HG03135 (cell line): ENCODE measurements at regions not wholly inside any gene's neighbourhood (a gene's known extent, or its start where the extent isn't known, plus 50 kb on each side); places are given as distances from the start of the nearest gene placed in this dataset.

Experiments used
- ATAC-seq: cut with Tn5 transposase; IDR thresholded peaks from one replicate; pipeline ENCODE4 v1.9.1; 2021; ENCODE audit warnings: mild to moderate bottlenecking, moderate library complexity; ENCODE audit not compliant: unreplicated experiment

DNA sequence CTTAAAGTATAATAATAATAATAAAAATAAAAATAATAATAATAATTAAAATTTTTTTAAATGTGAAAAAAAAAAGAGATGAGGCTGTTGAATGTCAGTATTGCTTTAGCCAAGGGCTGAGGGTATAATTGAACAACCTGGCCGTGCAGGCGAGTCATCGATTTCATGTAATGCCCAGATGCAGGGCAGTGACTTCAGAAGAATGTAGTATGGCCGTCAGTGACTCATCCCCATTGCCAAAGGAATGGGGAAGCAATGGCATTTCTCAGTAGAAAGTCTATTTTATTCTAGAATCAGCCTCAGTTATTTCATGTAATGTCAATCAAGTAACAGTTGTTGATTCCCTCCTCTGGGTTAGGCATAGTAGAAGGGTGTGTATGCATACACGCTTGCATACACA lies 516.4 kb downstream of the GLRX3 start:
- ATAC-seq = no peak

DNA sequence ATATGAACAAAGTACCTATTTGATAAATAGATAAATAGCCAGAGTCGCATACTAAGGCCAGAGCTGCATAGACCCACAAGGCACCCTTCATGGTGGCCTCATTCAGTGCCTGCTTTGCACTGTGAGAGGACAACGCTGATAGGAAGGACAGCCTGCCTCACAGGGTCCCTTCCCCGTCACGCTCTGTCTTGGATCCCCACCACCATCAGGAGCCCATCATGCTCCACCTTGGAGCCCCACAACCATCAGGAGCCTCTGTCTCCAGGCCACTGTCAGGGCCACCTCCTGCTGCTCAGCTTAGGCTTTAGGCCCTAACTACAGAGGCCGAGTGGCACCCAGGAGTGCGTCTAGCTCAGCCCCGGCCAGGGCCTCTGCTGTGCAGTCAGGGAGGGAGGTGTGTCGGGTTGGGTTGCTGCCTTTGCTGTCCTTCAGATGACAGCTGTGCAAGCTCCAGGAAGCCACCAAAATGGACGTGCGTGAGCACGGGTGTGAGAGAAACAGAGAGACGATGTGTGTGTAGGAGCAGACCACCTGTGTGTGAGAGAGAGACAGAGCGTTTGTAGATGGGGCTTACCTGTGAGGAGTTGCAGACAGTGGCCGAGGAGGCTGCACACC lies 516.9 kb downstream of the GLRX3 start:
- no peak for ATAC-seq

DNA sequence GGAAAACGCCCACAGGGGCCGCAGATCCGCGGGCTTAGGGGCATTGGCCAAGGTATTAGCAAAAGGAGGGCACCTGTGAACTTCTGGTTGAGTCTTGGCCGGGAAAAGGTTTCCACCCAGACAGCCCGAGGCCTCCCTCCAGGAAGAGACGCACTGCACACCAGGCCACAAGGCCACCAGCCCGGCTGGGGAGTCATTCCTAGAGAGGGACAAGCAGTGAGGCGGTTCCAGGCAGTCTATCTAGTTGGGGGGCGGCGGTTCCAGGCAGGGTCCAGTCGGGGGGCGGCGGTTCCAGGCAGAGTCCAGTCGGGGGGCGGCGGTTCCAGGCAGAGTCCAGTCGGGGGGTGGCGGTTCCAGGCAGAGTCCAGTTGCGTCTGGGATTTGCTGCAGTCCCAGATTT lies 518.5 kb downstream of the GLRX3 start:
- ATAC-seq = no peak

DNA sequence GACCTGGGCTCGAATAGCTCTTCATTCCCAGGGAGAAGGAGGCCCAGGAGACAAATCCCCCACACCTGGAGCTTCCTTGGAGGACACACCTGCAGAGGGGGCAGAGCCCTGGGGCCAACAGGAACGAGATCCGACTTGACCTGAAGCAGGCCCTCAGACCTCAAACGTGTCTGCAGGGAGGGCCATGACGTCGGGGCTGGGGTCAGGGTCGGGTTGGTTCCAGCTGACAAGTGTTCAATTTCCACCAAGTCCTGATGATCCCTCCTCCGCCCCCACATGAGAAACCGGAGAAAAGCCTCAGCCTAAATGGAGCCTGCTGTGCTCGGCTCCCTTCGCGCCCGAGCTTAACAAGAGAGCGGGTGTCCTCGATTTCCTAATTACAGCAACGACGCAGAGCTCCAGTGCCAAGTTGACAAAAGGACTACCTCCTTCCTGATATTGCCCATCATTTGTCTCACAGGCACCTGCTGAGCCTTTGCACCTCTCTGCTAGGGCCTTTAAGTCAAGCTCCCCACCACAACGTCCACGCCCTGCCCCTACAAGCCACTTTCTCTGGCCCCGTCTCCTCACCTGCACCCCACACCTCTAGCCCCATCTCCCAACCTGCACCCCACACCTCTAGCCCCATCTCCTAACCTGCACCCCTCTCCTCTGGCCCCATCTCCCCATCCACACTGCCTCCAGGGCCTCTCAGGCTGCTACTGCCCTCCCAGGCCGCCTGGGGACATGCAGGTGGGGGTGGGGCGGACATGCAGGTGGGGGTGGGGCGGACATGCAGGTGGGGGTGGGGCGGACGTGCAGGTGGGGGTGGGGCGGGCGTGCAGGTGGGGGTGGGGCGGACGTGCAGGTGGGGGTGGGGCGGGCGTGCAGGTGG lies 519.4 kb downstream of the GLRX3 start:
- ATAC-seq = no peak

DNA sequence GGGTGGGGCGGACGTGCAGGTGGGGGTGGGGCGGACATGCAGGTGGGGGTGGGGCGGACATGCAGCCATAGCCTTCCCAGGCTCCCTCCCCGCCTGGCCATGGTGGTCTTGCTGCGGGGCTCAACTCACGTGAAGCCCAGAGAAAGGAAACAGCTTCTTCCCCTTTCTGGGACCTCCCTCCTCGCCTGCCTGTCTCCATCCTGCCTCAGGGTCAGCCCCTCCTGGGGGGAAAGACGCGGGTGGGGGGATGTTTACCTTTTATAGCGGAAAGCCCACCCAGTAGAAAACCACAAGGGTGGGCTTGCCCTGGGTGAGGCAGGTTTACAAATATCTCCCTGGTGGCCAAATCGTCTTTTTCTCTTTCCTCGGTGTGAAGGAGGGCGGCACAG lies 520.0 kb downstream of the GLRX3 start:
- ATAC-seq = no peak

DNA sequence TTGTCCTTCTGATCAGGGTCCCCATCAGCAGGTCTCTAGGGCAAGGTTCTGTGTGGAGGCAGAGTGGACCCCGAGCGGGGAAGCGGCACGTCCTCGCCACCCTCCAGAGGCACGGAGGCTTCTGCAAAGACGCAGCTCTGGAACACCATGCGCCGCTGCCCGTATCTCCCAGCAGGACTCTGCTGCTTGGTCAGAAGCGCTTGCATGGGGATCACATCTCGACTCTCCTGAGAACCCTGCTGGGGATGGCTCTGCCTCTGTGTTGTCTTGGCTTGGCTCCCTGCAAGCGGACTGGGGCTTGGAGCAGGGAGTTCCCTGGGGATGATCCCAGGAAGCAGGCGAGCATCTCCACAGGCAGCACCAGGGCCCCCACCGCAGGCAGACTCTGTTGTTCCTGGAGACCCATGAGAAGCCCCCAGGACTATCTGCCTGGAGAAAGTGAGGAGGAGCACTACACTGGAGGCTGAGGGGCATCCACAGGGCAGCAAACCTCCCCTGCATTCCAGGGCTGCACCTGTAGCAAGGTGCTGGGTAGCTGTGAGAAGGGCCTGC lies 520.5 kb downstream of the GLRX3 start:
- no peak for ATAC-seq

DNA sequence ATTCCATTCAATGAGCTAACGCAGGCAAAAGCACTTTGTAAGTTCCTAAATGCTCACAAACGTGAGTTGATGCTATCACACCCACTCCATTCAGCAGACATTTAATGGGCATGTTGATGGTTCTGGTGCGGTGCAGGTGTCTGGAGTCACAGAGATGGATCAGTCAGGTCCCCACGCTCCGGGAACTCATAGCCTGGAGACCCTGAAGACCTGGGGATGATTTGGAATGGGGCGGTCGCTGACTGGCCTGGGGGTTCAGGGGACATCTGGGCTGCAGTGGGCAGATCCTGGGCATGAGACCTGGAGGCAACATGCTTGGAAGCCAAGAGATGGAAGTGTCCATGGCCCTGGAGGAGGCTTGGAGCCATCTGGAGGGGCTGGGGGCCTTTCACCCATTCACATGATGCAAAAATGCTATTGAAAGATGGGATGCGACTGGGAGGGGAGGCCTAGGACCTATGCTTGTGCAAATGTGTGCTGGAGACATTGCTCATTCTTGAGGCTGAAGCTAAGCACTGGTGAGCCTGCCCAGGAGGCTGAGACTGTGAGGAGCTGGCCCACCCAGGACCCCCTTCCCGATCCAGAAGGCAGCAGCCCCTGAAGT lies 522.6 kb downstream of the GLRX3 start:
- ATAC-seq = no peak

DNA sequence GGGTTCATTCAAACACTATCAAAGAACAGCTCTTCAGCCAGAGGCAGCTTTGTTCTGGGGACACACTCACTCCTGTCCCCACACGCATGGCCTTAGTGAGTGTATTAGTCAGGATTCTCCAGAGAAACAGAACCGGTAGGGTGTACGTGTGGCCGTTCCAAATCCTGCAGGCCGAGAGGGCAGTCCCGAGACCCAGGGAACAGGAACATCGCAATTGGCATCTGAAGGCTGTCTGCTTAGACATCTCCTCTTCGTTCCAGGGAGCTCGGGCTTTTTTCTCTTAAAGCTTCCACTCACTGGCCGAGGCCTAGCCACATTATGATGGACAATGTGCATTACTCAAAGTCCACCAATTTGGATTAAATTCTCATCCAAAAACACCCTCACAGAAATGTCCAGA lies 523.3 kb downstream of the GLRX3 start:
- no peak for ATAC-seq

DNA sequence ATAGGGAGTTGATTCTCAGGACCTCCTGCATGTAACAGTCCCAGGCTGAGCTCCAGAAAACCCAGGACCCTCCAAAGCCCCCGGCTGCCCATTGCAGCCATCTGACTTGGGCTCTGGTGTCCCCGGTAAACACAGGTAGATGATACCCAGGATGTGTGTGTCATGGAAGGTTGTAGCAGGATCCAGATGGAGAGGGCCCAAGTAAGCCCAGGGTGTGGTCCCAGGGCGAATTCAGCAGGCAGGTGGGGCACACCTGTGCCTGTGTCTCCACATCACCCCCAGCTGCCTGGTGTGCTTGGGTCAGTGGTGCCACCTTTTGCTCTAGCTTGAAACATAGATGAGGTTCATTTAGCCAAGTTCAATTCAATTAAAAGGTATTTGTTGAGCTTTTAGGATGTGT lies 524.1 kb downstream of the GLRX3 start:
- ATAC-seq = no peak

DNA sequence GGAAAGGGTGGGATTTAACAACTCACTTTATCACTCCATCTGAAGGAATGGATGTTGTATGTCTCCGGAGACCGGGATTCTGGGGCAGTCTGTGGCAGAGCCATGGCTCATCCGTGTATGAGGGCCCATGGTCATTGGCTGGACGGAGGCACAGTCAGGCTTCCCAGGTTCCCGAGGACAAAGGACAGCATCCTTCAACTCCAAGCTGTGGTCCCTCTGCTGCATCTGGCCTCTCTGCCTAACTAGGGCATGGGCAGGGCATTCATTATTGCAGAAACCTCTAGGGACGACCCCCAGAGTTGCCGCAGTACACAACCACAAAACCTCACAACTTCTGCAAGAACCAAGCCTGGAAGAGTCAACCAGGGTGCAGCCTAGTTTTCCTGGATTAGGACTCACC lies 525.2 kb downstream of the GLRX3 start:
- ATAC-seq = no peak

DNA sequence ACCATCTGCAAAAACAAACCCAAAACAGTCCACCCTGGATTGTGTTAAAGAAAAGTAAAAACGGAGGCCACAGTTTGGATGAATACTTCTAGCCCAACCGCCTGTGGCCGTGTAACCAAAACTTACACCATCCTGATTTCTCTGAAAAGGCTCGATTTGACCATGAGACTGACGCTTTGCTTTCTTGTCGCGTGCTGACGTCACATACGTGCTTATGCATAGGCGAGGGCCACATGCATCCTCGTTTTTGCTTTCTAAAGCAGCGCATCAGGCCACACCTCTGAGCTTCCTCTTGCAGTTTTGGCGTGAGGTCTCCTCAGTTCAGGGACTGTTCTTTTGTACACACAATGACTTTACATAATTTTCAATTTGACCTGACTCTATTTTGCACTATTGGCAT lies 526.6 kb downstream of the GLRX3 start:
- ATAC-seq = no peak

DNA sequence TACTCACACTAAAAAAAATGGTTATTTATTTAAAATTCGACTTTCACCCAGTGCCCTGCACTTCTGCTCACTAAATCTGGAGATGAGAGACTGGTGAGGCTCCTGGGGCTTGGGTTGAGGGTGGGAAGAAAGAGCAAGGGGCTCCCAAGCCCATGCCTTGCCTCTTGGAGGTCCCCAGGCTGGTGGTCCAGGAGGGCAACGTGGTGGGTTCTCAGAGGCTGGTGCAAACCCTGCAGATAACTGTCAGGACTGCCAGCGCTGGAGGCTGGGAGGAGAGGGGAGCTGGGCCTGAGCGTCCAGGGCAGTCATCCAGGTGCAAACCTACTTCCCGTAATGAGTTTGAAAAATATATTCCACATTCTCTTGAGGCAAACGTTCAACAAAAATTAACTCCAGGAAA lies 528.3 kb downstream of the GLRX3 start:
- no peak for ATAC-seq

DNA sequence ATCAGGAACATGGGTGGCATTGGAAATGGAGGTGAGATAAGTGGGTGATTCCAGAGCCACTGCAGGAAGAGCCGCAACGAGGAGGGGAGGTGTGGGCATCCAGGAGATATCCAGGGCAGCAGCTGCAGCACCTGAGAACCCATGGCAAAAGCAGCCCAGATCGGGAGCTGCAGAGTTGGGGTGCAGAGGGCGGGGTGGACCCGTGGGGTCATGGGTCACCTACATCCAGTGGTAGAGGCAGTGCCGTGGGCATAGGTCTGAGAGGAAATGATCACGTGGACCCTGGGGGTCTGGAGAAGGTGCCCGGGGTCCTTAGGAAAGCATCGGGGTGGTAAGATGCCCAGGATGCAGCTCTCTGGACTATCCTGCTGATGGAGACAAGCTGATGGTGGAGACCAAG lies 530.0 kb downstream of the GLRX3 start:
- ATAC-seq = no peak

DNA sequence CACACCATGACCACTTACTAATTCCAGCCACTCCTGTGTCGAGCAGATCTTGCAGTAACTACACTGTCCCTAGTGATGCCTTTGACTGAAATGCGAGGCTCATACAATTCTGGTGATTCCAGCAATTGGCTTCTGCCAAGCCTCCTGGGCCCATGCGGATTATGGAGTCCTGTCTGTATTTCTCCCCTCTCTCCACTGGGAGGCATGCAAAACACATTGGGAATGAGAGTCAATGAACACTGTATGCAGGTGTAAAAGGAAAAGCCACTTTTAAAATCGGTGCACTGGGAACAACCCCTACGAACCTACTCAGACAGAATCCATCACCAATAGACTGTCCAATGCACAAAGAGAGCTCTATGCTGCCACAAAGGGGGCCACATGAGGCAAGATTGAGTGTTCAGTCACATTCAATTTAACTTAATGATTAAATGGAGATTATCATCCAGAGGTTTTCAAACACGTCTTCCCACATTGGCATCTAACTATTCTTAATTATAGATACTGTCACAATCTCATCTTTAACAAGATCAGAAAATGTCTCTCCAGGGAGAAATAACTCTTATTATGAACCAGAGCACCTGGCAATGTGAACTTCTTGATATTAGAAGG lies 550.6 kb downstream of the GLRX3 start:
- no peak for ATAC-seq

DNA sequence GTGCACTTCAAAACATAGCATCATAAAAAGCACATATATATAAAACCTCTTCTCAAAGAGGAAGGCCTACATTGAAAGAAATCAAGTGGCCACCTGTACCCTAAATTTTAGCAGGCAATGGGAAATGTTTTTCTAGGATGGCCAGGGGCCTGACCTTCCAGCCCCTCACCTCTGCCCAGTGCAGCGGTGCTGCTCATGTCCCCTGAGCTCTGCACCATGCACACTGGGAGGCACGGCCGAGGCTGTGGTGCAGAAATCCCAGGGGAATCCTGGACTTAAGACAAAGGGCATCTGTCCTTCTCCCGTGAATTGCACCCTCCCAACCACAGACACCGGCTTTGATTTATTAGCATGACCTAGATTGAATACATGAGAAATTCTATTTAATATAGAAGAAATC lies 551.4 kb downstream of the GLRX3 start:
- ATAC-seq = no peak

DNA sequence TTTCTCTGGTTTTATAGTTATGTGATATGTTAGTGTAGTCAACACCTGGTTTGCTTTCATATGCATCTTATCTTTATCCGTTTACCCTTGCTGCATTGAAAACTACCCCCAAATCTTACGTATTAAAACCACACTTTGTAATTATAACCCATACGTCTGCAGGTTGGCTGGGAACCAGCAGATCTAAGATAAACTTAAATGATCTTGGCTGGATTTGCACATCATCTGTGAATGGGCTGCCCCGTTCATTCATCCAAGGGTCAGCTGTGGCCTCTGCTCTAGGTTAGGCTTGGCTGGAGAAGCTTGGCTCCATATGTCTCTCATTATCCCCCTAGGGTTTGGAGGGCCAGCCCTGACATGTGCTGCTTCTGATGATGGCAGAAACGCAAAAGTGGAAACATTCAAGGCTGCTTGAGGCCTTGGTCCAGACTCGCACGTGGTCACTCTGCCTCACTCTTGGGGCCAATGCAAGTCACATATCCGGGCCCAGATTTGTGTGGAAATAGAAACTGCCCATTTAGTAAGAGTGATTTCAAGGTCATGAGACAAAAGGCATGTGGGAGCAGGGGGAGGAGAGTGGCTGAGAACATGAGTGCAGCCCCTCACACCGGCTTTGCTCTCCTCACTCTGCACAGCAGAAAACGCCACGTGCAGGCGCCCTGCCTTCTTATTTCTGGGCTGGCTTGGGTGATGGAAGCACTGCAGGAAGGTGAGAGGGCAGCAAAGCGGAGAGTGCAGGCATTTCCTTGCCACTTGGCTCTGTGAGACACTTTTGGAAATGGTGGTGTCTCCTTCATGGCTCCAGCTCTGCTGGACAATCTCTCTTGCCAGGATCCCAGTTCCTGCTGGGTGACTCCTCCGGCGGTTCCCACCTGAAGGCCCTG lies 553.8 kb downstream of the GLRX3 start:
- no peak for ATAC-seq

DNA sequence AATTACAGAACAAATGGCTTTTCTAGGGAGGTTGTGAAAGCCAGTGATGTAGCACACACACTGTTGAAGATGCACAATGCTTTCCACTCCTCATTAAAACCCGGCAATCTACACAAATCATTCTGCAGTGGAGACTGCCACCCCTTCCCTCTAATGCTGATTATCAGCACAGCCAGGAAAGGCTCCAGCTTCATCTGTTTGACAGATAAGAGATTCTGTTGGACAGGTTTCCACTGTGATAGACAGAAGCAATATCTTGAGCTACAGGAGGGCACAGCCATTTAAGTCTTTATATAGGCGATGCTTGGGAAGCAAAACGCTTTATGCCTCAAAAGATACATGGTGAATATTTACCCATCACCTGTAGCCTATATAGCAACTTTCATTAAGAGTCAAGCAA lies 555.6 kb downstream of the GLRX3 start:
- ATAC-seq = no peak

DNA sequence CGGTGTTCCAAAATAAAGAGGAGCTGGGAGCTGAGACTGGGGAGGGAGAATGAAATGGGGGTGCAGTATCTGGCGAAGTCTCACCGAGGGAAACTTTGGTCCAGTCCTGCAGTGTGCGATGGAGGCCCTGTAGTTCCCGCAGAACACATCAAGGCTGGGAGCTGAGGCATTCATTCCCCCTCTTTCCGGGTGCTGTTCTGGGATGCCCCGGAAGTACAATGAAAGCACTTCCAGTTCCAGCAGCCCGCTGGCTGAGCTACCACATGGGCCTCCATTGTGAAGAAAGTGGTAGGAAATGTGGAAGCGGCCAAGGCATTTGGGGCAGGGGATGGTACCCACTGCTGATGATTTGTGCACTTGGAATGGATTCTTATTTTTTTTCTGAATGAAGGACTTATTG lies 560.7 kb downstream of the GLRX3 start:
- ATAC-seq = no peak

DNA sequence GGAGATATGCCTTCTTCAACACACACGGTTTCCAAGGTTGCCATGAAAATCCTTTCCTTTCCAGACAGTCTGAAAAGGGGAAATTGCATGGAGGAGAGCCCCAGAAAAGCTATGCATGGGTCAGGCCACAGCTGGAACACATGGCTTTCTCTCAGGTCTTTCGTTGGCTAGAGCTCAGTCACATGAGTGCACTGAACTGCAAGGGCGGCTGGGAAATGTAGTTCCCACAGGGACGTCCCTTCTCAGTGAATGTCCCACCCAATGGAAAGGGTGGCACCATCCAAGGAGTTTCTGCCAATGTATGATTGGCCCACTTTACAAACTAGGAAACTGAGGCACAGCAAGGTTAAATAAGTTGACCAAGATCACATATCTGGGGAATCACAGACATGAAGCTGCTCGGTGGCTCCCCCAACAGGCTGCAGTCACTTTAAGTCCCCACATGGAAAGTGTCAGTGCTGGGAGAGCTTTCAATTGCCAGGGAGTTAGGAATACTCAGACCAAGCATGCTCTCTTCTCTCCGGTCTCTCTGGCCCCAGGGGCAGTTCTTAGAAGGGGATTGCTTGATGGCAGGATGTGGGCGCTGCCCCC lies 571.3 kb downstream of the GLRX3 start:
- ATAC-seq = no peak

DNA sequence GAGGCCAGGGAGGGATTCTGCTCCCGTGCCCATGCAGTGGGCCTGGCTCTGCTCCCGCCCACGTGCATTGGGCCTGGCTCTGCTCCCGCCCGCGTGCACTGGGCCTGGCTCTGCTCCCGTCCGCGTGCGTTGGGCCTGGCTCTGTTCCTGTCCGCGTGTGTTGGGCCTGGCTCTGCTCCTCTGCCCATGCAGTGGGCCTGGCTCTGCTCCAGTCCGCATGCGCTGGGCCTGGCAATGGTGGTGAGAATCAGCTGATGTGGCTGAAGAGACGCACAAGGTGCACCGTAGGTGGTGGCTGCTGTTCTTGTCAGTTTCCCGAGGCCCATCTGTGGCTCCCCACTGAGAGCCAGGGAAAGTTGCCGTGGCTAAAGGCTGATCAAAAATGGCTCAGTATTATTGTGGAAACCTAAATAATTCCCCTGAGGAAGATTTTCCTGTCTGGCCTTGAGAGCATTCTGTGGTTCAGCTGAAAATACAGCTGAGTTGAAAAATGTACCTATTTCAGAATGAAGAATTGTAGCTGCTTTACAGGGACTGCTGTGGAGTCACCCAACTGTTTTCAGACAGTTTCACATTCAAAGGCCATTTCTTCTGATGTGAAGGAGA lies 572.4 kb downstream of the GLRX3 start:
- ATAC-seq = no peak
